ENCODE measurements at regions not wholly inside any gene's neighbourhood (a gene's known extent, or its start where the extent isn't known, plus 50 kb on each side); places are given as distances from the start of the nearest gene placed in this dataset.

GRCh38 chr12:88743946-88744685, 163.8 kb upstream of the KITLG start:
- TF ChIP-seq SIN3A (IDR thresholded peaks at IDR 0.05; ENCODE audit: borderline replicate concordance, low read depth, low read length): no peak
- no peak for TF ChIP-seq CHD2 (IDR thresholded peaks at IDR 0.05; ENCODE audit: low read length, partially characterized antibody)
- TF ChIP-seq, protein P1, sequence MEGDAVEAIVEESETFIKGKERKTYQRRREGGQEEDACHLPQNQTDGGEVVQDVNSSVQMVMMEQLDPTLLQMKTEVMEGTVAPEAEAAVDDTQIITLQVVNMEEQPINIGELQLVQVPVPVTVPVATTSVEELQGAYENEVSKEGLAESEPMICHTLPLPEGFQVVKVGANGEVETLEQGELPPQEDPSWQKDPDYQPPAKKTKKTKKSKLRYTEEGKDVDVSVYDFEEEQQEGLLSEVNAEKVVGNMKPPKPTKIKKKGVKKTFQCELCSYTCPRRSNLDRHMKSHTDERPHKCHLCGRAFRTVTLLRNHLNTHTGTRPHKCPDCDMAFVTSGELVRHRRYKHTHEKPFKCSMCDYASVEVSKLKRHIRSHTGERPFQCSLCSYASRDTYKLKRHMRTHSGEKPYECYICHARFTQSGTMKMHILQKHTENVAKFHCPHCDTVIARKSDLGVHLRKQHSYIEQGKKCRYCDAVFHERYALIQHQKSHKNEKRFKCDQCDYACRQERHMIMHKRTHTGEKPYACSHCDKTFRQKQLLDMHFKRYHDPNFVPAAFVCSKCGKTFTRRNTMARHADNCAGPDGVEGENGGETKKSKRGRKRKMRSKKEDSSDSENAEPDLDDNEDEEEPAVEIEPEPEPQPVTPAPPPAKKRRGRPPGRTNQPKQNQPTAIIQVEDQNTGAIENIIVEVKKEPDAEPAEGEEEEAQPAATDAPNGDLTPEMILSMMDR (IDR thresholded peaks at IDR 0.05): no peak
- TF ChIP-seq, protein P2, sequence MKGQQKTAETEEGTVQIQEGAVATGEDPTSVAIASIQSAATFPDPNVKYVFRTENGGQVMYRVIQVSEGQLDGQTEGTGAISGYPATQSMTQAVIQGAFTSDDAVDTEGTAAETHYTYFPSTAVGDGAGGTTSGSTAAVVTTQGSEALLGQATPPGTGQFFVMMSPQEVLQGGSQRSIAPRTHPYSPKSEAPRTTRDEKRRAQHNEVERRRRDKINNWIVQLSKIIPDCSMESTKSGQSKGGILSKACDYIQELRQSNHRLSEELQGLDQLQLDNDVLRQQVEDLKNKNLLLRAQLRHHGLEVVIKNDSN (IDR thresholded peaks at IDR 0.05; ENCODE audit: borderline replicate concordance, low read depth): no peak
- TF ChIP-seq POLR2AphosphoS5 (IDR thresholded peaks at IDR 0.05; ENCODE audit: low read depth, low read length): no peak
- TF ChIP-seq, protein P3, sequence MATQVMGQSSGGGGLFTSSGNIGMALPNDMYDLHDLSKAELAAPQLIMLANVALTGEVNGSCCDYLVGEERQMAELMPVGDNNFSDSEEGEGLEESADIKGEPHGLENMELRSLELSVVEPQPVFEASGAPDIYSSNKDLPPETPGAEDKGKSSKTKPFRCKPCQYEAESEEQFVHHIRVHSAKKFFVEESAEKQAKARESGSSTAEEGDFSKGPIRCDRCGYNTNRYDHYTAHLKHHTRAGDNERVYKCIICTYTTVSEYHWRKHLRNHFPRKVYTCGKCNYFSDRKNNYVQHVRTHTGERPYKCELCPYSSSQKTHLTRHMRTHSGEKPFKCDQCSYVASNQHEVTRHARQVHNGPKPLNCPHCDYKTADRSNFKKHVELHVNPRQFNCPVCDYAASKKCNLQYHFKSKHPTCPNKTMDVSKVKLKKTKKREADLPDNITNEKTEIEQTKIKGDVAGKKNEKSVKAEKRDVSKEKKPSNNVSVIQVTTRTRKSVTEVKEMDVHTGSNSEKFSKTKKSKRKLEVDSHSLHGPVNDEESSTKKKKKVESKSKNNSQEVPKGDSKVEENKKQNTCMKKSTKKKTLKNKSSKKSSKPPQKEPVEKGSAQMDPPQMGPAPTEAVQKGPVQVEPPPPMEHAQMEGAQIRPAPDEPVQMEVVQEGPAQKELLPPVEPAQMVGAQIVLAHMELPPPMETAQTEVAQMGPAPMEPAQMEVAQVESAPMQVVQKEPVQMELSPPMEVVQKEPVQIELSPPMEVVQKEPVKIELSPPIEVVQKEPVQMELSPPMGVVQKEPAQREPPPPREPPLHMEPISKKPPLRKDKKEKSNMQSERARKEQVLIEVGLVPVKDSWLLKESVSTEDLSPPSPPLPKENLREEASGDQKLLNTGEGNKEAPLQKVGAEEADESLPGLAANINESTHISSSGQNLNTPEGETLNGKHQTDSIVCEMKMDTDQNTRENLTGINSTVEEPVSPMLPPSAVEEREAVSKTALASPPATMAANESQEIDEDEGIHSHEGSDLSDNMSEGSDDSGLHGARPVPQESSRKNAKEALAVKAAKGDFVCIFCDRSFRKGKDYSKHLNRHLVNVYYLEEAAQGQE (IDR thresholded peaks at IDR 0.05; ENCODE audit: low read depth, low read length): no peak
- no peak for TF ChIP-seq SMC3 (IDR thresholded peaks at IDR 0.05; ENCODE audit: low read depth, low read length)
- TF ChIP-seq MAX (IDR thresholded peaks at IDR 0.05; ENCODE audit: low read depth): no peak
- TF ChIP-seq TAF1 (IDR thresholded peaks at IDR 0.05; ENCODE audit: borderline replicate concordance, low read depth, low read length): no peak
